ENCODE measurements at regions not wholly inside any gene's neighbourhood (a gene's known extent, or its start where the extent isn't known, plus 50 kb on each side); places are given as distances from the start of the nearest gene placed in this dataset.
"Not testable (repeated sequence)": the region's sequence is repeated elsewhere in the genome, so short reads cannot be mapped to it uniquely, and the experiment has no call there.

DNA sequence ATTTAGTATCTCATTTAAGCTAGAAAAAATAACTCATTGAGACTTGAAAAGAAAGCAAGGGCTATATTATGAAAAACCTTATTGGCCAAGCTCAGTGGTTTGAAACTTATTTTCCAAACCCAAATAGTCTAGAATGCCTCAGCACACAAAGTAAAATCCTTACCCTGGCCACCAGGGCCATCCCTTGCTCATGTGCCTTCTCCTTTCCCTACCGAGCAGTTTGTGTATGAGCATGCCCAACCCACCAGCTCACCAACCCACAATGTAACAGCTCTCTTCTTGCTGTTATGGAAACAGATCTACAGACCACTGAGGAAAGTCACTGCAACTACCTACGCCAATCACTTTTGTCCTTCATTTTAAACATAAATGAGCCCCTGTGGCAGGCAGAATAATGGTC is 79.6 kb upstream of the CARMIL1 start:
- H3K4me1 ChIP-seq = peaks cover 17% of the 10 kb centered on the region
- no peaks in the 10 kb centered on the region for H3K27me3 ChIP-seq
- TF ChIP-seq POLR2AphosphoS5 (IDR thresholded peaks at IDR 0.05) (no peak), EP300 (IDR thresholded peaks at IDR 0.05) (no peak), POLR2A (IDR thresholded peaks at IDR 0.05) (no peak)
- TF ChIP-seq, protein P1, sequence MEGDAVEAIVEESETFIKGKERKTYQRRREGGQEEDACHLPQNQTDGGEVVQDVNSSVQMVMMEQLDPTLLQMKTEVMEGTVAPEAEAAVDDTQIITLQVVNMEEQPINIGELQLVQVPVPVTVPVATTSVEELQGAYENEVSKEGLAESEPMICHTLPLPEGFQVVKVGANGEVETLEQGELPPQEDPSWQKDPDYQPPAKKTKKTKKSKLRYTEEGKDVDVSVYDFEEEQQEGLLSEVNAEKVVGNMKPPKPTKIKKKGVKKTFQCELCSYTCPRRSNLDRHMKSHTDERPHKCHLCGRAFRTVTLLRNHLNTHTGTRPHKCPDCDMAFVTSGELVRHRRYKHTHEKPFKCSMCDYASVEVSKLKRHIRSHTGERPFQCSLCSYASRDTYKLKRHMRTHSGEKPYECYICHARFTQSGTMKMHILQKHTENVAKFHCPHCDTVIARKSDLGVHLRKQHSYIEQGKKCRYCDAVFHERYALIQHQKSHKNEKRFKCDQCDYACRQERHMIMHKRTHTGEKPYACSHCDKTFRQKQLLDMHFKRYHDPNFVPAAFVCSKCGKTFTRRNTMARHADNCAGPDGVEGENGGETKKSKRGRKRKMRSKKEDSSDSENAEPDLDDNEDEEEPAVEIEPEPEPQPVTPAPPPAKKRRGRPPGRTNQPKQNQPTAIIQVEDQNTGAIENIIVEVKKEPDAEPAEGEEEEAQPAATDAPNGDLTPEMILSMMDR (IDR thresholded peaks at IDR 0.05) = no peak
- H3K4me3 ChIP-seq = no peak overlapping the region
- no peaks in the 10 kb centered on the region for H3K9me3 ChIP-seq
- DNase-seq (ENCODE audit: low spot score in 2 of 2) = no peak
- no peaks in the 10 kb centered on the region for H3K36me3 ChIP-seq
- no peak overlapping the region for H3K27ac ChIP-seq
- WGBS = 92% methylated on average over 2 of the region's 2 CpGs

DNA sequence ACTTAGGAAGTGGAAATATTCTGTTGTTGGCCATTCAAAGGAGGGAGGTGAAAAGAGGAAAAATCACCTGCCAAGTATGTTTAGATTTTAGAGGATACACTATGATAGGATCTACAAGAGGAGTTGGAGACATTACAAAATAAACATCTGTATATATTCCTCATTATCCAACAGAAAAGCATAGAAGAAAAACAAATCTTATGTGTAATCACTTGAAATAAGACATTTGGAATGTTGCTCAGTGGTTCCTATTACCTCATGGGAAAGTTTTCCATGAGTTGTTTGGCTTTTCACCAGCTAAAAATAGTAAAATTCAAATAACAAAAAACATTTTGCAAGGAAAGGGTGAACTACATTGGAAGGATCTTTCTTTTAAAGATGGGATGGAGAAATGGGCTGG is 76.7 kb upstream of the CARMIL1 start:
- peaks cover 3% of the 10 kb centered on the region for H3K9me3 ChIP-seq
- no peak overlapping the region for H3K27ac ChIP-seq
- DNase-seq (ENCODE audit: low spot score in 2 of 2) = no peak
- TF ChIP-seq, protein P1 (IDR thresholded peaks at IDR 0.05) = no peak
- TF ChIP-seq POLR2AphosphoS5 (IDR thresholded peaks at IDR 0.05) (no peak), POLR2A (IDR thresholded peaks at IDR 0.05) (no peak), EP300 (IDR thresholded peaks at IDR 0.05) (no peak)
- H3K4me3 ChIP-seq = no peak overlapping the region
- H3K27me3 ChIP-seq = no peaks in the 10 kb centered on the region
- no peaks in the 10 kb centered on the region for H3K36me3 ChIP-seq
- no peaks in the 10 kb centered on the region for H3K4me1 ChIP-seq

DNA sequence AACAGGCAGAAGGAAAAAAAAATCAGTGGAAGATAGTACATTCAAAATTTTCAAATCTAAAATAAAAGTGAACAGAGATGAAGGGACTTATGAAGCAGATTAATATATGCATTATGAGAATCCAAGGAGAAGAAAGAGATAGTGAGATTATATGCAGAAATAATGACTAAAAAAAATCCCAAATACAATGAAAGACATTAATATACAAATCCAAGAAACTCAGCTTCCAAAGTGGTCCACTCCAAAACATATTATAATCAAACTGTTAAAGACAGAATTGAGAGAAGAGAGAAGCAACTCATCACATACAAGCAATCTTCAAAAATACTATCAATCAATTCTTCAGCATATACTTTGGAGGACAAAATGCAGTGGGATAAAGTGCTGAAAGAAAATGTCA is 73.5 kb upstream of the CARMIL1 start:
- Histone ChIP-seq H3K4me1 (no peaks in the 10 kb centered on the region), H3K4me3 (no peak overlapping the region), H3K27ac (no peak overlapping the region), H3K36me3 (no peaks in the 10 kb centered on the region), H3K9me3 (peaks cover 3% of the 10 kb centered on the region), H3K27me3 (no peaks in the 10 kb centered on the region)
- DNase-seq (ENCODE audit: low spot score in 2 of 2) = no peak
- no peak for TF ChIP-seq POLR2A (IDR thresholded peaks at IDR 0.05)
- TF ChIP-seq, protein P1 (IDR thresholded peaks at IDR 0.05) = no peak
- TF ChIP-seq EP300 (IDR thresholded peaks at IDR 0.05) = no peak
- TF ChIP-seq POLR2AphosphoS5 (IDR thresholded peaks at IDR 0.05) = no peak

DNA sequence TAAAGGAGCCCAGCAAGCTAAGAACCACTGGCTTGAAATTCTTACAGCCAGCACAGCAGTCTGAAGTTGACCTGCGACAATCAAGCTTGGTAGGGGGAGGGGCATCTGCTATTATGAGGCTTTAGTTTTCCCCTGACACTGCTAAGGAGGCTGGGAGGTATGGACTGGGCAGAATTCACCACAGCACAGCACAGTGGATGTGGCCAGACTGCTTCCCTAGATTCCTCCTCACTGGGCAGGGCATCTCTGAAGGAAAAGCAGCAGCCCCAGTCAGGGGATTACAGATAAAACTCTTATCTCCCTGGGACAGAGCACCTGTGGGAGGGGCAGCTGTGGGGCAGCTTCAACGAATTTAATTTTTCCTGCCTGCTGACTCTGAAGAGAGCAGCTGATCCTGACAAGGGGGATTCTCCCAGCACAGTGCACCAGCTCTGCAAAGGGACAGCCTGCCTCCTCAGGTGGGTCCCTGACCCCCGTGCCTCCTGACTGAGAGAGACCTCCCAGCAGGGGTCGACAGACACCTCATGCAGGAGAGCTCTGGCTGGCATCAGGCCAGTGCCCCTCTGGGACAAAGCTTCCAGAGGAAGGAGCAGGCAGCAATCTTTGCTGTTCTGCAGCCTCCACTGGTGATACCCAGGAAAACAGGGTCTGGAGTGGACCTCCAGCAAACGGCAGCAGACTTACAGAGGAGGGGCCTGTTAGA is 71.6 kb upstream of the CARMIL1 start:
- WGBS = 63% methylated on average over 3 of the region's 5 CpGs
- H3K4me1 ChIP-seq; H3K9me3 ChIP-seq; H3K4me3 ChIP-seq; H3K27me3 ChIP-seq; H3K27ac ChIP-seq; DNase-seq (ENCODE audit: low spot score in 2 of 2); H3K36me3 ChIP-seq: not testable (repeated sequence)

DNA sequence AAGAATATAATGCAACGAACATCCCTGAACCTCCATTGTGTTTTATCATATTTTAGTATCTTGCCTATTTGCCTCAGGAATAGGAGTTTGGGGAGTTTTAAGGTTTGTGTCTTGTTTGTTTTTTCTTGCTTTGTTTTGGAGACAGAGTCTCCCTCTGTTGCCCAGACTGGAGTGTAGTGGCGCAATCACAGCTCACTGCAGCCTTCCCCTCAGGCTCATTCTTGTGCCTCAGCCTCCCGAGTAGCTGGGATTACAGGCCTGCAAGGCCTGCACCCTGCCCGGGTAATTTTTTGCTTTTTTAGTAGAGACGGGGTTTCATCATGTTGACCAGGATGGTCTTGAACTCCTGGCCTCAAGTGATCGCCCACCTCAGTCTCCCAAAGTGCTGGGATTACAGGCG is 63.3 kb upstream of the CARMIL1 start:
- no peak overlapping the region for H3K27ac ChIP-seq
- 72% methylated on average over 7 of the region's 7 CpGs for WGBS
- TF ChIP-seq, protein P1 (IDR thresholded peaks at IDR 0.05) = no peak
- TF ChIP-seq POLR2A (IDR thresholded peaks at IDR 0.05) (no peak), POLR2AphosphoS5 (IDR thresholded peaks at IDR 0.05) (no peak), EP300 (IDR thresholded peaks at IDR 0.05) (no peak)
- no peaks in the 10 kb centered on the region for H3K27me3 ChIP-seq
- H3K4me3 ChIP-seq = no peak overlapping the region
- peaks cover 43% of the 10 kb centered on the region for H3K4me1 ChIP-seq
- no peak for DNase-seq (ENCODE audit: low spot score in 2 of 2)
- H3K36me3 ChIP-seq = no peaks in the 10 kb centered on the region
- no peaks in the 10 kb centered on the region for H3K9me3 ChIP-seq

DNA sequence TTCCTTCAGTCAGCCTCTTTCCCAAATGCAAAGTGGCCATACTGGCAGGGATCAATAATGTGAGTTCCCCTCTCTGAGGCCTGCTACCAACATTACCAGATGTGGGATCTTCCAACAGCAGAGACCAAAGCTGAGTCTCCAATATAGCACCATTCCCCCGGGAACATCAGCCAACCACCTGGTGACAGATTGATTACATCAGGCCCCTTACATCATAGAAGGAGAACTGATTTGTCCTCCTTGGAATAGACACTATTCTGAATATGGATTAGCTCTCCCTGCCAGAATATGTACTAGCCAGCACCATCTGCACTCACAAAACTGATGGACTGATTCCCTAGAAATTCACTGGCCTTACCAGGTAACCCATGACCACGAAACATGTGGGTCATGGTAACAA is 61.9 kb upstream of the CARMIL1 start:
- H3K27me3 ChIP-seq = no peaks in the 10 kb centered on the region
- DNase-seq (ENCODE audit: low spot score in 2 of 2) = no peak
- H3K27ac ChIP-seq = peak overlapping the region; percentile 82
- H3K9me3 ChIP-seq = no peaks in the 10 kb centered on the region
- TF ChIP-seq EP300 (IDR thresholded peaks at IDR 0.05) (no peak), POLR2AphosphoS5 (IDR thresholded peaks at IDR 0.05) (no peak), POLR2A (IDR thresholded peaks at IDR 0.05) (no peak)
- TF ChIP-seq, protein P1 (IDR thresholded peaks at IDR 0.05) = no peak
- no peaks in the 10 kb centered on the region for H3K36me3 ChIP-seq
- no peak overlapping the region for H3K4me3 ChIP-seq
- WGBS = 56% methylated on average over 2 of the region's 2 CpGs
- peaks cover 49% of the 10 kb centered on the region for H3K4me1 ChIP-seq
